ENCODE measurements at regions not wholly inside any gene's neighbourhood (a gene's known extent, or its start where the extent isn't known, plus 50 kb on each side); places are given as distances from the start of the nearest gene placed in this dataset.

DNA sequence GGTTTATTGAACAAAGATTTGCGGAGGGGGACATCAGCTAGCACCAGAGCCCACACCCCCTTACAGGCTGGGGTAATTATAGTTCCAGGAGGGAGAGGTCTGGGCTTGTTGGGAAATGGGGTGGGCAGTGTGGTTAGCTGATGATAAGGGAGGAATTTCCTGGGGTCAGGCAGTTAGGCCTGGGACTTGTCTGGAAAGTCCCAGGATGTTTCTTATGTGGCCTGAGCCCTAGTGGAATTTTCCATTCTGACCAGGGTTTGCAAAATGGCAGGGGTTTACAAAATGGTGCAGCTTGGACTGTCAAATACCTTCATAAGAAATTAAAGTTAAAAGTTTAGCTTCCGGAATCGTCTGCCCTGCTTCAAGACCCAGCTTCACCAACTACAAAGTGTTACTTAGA, 199.1 kb downstream of the FBXO15 start:
- Mint-ChIP-seq H3K36me3 (no peaks in the 10 kb centered on the region), H3K4me1 (ENCODE audit: low read depth in 2 of 2) (no peaks in the 10 kb centered on the region), H3K9me3 (no peaks in the 10 kb centered on the region), H3K4me3 (no peak overlapping the region), H3K27ac (no peak overlapping the region), H3K27me3 (peaks cover 0 to 7% of the 10 kb centered on the region in 2 donors)
- ATAC-seq (no peak), DNase-seq (ENCODE audit: low spot score) (no peak)

DNA sequence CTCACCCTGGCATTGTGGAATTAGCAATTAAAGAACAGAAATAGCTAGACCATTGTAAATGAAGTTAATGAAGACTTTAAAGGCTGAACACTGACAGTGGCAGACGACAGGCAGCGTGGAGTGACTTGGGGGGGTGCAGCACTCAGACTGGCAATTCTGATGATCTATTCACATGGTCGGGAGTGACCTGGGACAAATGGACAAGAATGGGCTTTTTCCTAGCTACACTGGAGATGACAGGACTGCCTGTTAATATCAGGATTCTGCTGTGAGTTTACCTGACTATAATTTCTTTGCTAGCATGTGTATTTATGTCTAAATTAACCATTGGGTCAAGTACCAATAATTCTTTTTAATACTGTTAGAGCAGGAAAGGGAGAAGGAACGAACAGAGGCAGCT, 199.6 kb downstream of the FBXO15 start:
- no peak for DNase-seq (ENCODE audit: low spot score)
- H3K4me3 Mint-ChIP-seq: no peak overlapping the region
- ATAC-seq: no peak
- peaks cover 0 to 7% of the 10 kb centered on the region in 2 donors for H3K27me3 Mint-ChIP-seq
- H3K27ac Mint-ChIP-seq: no peak overlapping the region
- H3K36me3 Mint-ChIP-seq: no peaks in the 10 kb centered on the region
- H3K4me1 Mint-ChIP-seq (ENCODE audit: low read depth in 2 of 2): no peaks in the 10 kb centered on the region
- no peaks in the 10 kb centered on the region for H3K9me3 Mint-ChIP-seq

DNA sequence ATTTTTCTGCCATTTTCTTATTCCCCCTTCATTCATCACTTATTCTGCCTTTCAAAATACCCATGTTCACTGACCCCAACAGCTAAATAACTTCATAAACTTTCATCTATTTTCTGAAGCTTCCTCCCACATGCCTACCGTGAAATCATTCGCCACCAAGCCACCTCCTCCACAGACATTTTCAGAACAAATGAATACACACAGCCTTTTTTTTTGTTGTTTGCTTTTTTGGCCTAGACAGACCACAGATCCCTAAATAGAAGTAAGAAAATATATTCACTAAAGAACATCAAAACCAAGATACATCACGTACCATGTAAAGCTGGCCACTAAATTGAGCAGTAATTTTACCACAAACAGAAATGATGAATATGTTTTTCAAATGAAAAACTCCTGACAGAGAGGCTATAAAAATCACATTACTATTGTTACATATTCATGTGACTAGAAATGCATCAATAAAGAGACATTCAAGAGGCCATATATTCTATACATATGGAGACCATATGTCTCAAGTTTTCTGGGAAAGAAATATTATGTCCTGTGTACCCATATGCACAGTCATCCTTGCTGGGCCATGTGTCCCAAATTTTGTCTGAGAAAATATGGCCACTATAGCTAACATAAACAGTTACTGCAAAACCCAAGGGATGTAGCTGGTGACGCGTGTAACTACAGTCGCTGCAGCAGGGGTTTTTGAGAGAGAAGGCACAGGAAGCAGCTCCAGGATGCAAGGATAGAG, 200.3 kb downstream of the FBXO15 start:
- no peaks in the 10 kb centered on the region for H3K4me1 Mint-ChIP-seq (ENCODE audit: low read depth in 2 of 2)
- no peak for DNase-seq (ENCODE audit: low spot score)
- peaks cover 0 to 2% of the 10 kb centered on the region in 2 donors for H3K27me3 Mint-ChIP-seq
- no peaks in the 10 kb centered on the region for H3K36me3 Mint-ChIP-seq
- H3K4me3 Mint-ChIP-seq: no peak overlapping the region
- no peaks in the 10 kb centered on the region for H3K9me3 Mint-ChIP-seq
- ATAC-seq: no peak
- H3K27ac Mint-ChIP-seq: no peak overlapping the region

DNA sequence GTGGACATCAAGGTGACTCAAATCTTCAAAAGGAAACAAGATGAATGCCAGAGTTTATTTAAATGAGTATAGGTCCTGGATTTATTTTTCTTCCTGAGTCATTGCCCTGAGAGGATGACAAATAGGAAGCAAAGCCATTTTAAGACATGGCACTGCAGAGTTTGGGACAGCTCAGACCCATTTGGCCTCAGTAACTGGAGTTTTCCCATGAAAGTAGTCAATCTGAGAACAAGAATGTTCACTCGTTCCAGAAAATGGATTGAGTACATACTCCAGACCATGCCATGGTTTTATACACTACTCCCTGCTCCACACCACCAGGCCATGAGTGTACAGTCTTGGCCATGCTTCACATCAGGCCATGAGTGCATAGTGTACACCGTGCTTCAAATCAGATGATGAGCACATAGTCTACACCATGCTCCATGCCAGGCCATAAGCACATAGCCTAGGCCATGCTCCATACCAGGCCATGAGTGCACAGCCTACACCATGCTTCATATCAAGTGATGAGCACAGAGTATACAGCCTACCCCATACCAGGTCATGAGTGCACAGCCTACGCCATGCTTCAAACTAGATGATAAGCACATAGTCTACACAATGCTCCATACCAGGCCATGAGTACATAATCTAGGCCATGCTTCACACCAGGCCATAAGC, 202.4 kb downstream of the FBXO15 start:
- ATAC-seq (peak; percentile 52 to 55), DNase-seq (ENCODE audit: low spot score) (no peak)
- H3K27me3 Mint-ChIP-seq: no peaks in the 10 kb centered on the region
- no peak overlapping the region for H3K27ac Mint-ChIP-seq
- H3K36me3 Mint-ChIP-seq: no peaks in the 10 kb centered on the region
- H3K4me3 Mint-ChIP-seq: no peak overlapping the region
- H3K4me1 Mint-ChIP-seq (ENCODE audit: low read depth in 2 of 2): no peaks in the 10 kb centered on the region
- no peaks in the 10 kb centered on the region for H3K9me3 Mint-ChIP-seq

DNA sequence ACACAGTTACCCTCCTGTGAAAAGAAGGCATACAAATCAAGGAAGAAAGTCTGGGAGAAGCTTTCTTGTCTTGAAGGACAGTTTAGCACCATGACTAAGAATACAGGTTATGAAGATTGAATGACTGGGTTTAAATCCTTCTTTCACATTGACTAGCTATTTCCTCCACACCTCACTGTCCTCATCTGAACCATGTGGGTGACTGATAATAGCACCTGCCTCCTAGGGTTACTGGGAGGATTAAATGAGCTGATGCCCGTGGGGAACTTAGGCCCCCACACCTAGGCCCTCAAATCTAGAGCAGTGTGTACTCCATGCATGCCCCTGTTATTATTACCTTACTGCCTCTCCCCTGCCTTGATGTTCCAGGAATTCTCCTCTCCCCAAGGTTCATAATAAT, 202.9 kb downstream of the FBXO15 start:
- Mint-ChIP-seq H3K9me3 (no peaks in the 10 kb centered on the region), H3K27ac (no peak overlapping the region), H3K4me3 (no peak overlapping the region), H3K4me1 (ENCODE audit: low read depth in 2 of 2) (no peaks in the 10 kb centered on the region), H3K27me3 (no peaks in the 10 kb centered on the region), H3K36me3 (no peaks in the 10 kb centered on the region)
- ATAC-seq: no peak
- no peak for DNase-seq (ENCODE audit: low spot score)

DNA sequence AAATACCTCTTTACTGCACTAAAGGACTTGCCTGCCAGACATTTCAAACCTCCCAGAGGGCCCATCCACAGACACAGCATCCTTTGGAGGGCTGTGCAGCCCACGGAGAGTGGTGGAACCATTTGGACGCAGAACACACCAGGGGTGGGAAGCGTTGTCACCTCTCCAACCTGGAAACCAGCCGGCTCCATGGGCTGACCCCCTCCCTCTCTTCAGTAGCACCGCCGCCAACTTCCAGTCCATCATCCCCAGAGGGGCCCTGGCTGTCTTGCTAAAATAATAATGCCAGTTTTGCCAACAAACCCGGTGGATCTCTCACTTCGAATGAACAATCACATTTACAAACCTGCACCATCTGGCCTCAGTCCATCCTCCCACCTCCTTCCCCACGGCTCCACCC, 203.9 kb downstream of the FBXO15 start:
- no peaks in the 10 kb centered on the region for H3K9me3 Mint-ChIP-seq
- DNase-seq (ENCODE audit: low spot score) (no peak), ATAC-seq (no peak)
- no peaks in the 10 kb centered on the region for H3K36me3 Mint-ChIP-seq
- H3K4me3 Mint-ChIP-seq: no peak overlapping the region
- H3K27ac Mint-ChIP-seq: no peak overlapping the region
- no peaks in the 10 kb centered on the region for H3K27me3 Mint-ChIP-seq
- H3K4me1 Mint-ChIP-seq (ENCODE audit: low read depth in 2 of 2): no peaks in the 10 kb centered on the region

DNA sequence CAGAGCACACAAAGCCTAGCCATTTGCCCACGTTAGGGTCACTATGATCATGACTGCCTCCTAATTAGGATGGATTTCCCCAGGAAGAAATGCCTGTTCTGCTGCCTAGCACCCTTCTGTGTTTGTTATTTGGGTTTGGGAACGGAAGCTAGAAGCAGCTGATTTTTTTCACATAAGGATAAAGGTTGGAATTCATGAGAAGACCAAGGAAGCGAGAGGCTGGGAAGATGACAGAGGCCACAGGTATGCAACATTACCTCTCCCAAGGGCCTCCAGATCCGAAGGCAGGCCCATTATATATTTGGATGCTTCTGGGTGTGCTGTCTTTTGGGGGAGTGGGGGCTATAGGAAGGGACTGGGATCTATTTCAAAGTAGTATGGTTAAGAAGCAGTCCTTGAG, 204.7 kb downstream of the FBXO15 start:
- no peak for ATAC-seq
- Mint-ChIP-seq H3K27ac (no peak overlapping the region), H3K4me1 (ENCODE audit: low read depth in 2 of 2) (no peaks in the 10 kb centered on the region), H3K9me3 (no peaks in the 10 kb centered on the region), H3K27me3 (no peaks in the 10 kb centered on the region), H3K36me3 (no peaks in the 10 kb centered on the region), H3K4me3 (no peak overlapping the region)
- DNase-seq (ENCODE audit: low spot score): no peak

DNA sequence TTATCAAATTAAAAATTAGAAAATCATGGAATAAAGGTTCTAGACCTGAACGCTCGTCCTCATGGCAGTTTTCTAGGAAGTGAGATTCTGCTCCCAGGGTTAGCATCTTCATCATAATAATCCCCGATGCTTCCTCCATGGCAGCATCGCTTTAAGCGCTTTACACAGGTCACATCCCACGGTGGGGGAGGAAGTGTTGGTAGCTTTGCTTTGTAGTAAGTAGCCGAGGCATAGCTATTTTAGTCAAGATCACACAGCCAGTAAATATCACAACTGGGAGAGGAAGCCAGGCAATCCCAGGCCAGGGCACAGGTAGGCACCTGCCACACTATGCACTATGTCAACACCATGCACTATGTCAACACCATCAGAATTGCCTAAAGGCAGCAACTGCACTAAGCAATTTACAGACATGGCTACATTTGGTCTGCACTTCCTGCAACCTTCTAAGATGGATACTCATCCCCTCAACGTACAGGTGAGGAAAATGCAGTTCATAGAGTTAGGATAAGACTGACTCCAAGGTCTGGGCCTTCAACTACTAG, 205.5 kb downstream of the FBXO15 start:
- Mint-ChIP-seq H3K27me3 (no peaks in the 10 kb centered on the region), H3K27ac (no peak overlapping the region), H3K4me1 (ENCODE audit: low read depth in 2 of 2) (no peaks in the 10 kb centered on the region), H3K36me3 (no peaks in the 10 kb centered on the region), H3K9me3 (no peaks in the 10 kb centered on the region), H3K4me3 (no peak overlapping the region)
- DNase-seq (ENCODE audit: low spot score) (no peak), ATAC-seq (no peak)

DNA sequence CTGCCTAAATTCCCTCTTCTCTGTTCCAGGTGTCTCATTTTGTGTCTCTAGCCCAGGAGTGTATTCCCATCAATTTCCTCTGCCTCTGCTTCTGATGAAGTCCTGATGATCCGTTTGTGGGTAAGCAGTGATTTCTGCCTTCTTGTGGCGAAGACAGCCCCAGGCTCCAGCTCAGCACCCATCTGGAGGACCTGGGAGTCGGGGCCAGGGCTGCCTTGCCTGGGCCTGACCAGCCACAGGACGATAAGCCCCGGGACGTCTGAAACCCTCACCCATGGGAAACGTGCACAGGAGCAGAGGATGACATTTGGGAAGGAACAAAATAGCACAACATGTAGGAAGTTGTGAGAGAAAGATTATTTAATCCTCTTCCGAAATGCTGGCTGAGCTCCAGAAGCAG, 206.9 kb downstream of the FBXO15 start:
- no peak for ATAC-seq
- no peak overlapping the region for H3K27ac Mint-ChIP-seq
- no peaks in the 10 kb centered on the region for H3K36me3 Mint-ChIP-seq

DNA sequence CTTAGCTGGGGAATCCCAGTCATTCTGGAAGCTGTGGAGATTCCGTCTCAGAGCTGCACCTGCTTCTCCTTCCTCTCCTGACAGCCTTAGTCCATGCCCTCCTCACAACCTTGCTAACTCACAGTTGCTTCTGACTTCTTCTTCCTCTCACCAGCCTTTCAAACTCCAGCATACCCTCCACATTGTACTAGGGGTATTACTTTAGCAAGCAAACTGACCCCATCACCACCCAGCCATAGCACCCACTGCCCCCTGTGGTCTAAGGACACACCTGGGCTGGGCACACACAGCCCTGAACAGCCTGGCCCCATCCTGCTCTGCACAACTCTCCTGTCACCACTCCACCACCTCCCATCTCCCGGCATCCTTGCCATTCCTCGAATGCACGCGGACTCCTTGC, 208.2 kb downstream of the FBXO15 start:
- H3K27me3 Mint-ChIP-seq: no peaks in the 10 kb centered on the region
- no peak overlapping the region for H3K27ac Mint-ChIP-seq
- DNase-seq (ENCODE audit: low spot score) (no peak), ATAC-seq (no peak)
- H3K4me1 Mint-ChIP-seq (ENCODE audit: low read depth in 2 of 2): no peaks in the 10 kb centered on the region
- H3K4me3 Mint-ChIP-seq: no peak overlapping the region
- no peaks in the 10 kb centered on the region for H3K36me3 Mint-ChIP-seq
- H3K9me3 Mint-ChIP-seq: no peaks in the 10 kb centered on the region

More for the DNA sequence above, 206.9 kb downstream of the FBXO15 start:
- H3K4me3 Mint-ChIP-seq: no peak overlapping the region
- no peaks in the 10 kb centered on the region for H3K9me3 Mint-ChIP-seq
- DNase-seq (ENCODE audit: low spot score): no peak
- no peaks in the 10 kb centered on the region for H3K4me1 Mint-ChIP-seq (ENCODE audit: low read depth in 2 of 2)
- no peaks in the 10 kb centered on the region for H3K27me3 Mint-ChIP-seq

DNA sequence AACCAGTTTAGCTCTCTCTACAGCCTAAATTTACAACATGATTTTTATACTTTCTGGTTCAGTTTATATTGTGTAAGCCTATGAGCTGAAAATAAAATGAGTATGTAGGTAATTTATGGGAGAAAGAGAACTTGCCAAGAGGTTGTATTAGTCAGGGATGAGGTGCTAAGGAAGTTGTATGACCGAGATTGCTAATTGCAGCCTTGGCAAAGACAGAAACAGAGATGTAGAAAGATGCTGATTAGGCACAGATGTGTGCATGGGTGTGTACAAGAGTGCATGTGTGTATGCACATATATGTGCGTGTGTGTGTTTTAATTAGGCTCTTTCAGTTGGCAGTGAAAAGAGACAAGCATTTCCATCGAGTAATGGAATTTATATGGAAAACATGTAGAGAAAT, 213.9 kb downstream of the FBXO15 start:
- H3K27me3 Mint-ChIP-seq: no peaks in the 10 kb centered on the region
- no peak overlapping the region for H3K27ac Mint-ChIP-seq
- H3K4me3 Mint-ChIP-seq: no peak overlapping the region
- no peak for DNase-seq (ENCODE audit: low spot score)
- no peaks in the 10 kb centered on the region for H3K9me3 Mint-ChIP-seq
- no peaks in the 10 kb centered on the region for H3K36me3 Mint-ChIP-seq
- no peak for ATAC-seq
- H3K4me1 Mint-ChIP-seq (ENCODE audit: low read depth in 2 of 2): no peaks in the 10 kb centered on the region

DNA sequence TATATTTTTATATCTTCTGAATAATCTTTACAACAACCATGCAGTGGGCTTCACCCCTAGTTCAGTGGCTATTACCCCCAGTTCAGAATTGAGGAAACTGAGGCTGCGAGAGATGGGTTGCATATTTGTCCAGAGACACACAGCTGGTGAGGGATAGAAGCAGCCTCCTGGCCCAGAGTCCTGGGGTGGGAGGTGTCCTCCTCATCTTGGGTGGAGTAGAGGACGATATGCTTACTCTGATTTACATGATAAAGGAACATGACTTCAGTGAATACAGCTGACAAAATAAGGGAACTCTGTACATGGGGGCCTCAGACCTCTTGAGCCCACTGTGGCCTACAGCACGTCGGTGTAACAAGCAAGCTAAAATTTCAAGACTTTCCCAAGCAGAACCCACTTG, 214.7 kb downstream of the FBXO15 start:
- no peaks in the 10 kb centered on the region for H3K36me3 Mint-ChIP-seq
- no peaks in the 10 kb centered on the region for H3K27me3 Mint-ChIP-seq
- no peak overlapping the region for H3K4me3 Mint-ChIP-seq
- no peaks in the 10 kb centered on the region for H3K9me3 Mint-ChIP-seq
- no peak for ATAC-seq
- no peak for DNase-seq (ENCODE audit: low spot score)
- H3K4me1 Mint-ChIP-seq (ENCODE audit: low read depth in 2 of 2): no peaks in the 10 kb centered on the region
- no peak overlapping the region for H3K27ac Mint-ChIP-seq

DNA sequence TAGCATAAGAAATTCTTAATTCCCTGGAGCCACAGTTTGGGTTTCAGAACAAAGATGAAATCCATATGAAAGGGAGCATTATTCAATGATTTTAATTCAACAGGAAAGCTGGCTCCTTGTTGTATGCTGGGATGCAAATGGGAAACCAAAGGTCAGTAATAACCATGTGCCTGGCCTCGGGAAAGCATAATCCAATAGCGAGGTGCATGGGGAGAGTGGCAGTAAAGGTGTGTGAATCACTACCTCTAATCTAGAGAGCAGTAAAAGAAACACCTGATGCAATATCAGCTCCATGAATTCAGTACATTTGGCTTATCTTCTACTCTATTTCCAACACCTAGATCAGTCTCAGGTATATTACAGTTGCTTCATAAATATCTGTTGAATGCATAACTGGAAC, 220.1 kb downstream of the FBXO15 start:
- H3K36me3 Mint-ChIP-seq: no peaks in the 10 kb centered on the region
- H3K27me3 Mint-ChIP-seq: no peaks in the 10 kb centered on the region
- no peak overlapping the region for H3K4me3 Mint-ChIP-seq
- no peaks in the 10 kb centered on the region for H3K9me3 Mint-ChIP-seq
- H3K27ac Mint-ChIP-seq: no peak overlapping the region
- no peak for DNase-seq (ENCODE audit: low spot score)
- H3K4me1 Mint-ChIP-seq (ENCODE audit: low read depth in 2 of 2): no peaks in the 10 kb centered on the region
- ATAC-seq: no peak

DNA sequence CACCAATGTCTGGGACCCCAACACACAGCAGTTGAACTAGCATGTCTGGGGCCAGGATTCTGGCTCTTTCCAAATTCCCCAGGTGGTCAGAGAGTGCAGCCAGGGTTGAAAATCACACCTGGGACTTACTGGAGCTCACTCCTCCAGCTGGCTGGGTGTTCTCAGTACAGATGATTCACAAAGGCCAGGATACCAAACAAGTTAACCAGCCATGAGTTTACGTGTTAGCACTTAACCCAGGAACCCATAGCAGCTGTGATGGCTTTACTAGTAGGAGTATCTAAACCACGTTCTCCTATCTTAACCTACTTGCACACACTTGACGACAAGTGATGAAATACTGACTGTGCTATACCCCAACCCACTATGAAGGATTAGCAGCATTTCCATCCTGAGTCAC, 222.8 kb downstream of the FBXO15 start:
- no peaks in the 10 kb centered on the region for H3K9me3 Mint-ChIP-seq
- no peak overlapping the region for H3K27ac Mint-ChIP-seq
- ATAC-seq (no peak), DNase-seq (ENCODE audit: low spot score) (no peak)
- no peaks in the 10 kb centered on the region for H3K27me3 Mint-ChIP-seq
- H3K36me3 Mint-ChIP-seq: no peaks in the 10 kb centered on the region
- no peak overlapping the region for H3K4me3 Mint-ChIP-seq
- H3K4me1 Mint-ChIP-seq (ENCODE audit: low read depth in 2 of 2): no peaks in the 10 kb centered on the region

All from natural killer cell treated with Interleukin-12 subunit alpha and Interleukin-12 subunit beta and Interleukin-15 and Interleukin-18, amount 100 ng/mL, for 72 hours (primary cell).